ENCODE measurements at regions not wholly inside any gene's neighbourhood (a gene's known extent, or its start where the extent isn't known, plus 50 kb on each side); places are given as distances from the start of the nearest gene placed in this dataset.
A peak's percentile ranks its signal among the peaks of the same experiment; 100 is the strongest.

- CTCF ChIA-PET, result interaction anchor here (1.0 kb wide), 1 partner anchor 28 kb away, joined by 3 read pairs; no protein-coding TSS in a partner anchor
- POLR2A ChIA-PET, result interaction anchor here (0.9 kb wide), 1 partner anchor 19 kb away, joined by 4 read pairs; no protein-coding TSS in a partner anchor
Observed at GRCh38 chr10:111392159-111392558, 315.3 kb downstream of the ADRA2A start.

GRCh38 chr10:111392910-111393309 is 316.1 kb downstream of the ADRA2A start:
- no peak overlapping the region for H3K4me3 ChIP-seq (ENCODE audit: low read depth, low read length)
- POLR2A ChIA-PET, result interaction anchor here (0.9 kb wide), 1 partner anchor 18 kb away, joined by 4 read pairs; no protein-coding TSS in a partner anchor
- DNase-seq (ENCODE audit: low read depth, low spot score), result no peak
- CTCF ChIA-PET, result interaction anchor here (1.0 kb wide), 1 partner anchor 27 kb away, joined by 3 read pairs; no protein-coding TSS in a partner anchor
- TF ChIP-seq, protein P1, sequence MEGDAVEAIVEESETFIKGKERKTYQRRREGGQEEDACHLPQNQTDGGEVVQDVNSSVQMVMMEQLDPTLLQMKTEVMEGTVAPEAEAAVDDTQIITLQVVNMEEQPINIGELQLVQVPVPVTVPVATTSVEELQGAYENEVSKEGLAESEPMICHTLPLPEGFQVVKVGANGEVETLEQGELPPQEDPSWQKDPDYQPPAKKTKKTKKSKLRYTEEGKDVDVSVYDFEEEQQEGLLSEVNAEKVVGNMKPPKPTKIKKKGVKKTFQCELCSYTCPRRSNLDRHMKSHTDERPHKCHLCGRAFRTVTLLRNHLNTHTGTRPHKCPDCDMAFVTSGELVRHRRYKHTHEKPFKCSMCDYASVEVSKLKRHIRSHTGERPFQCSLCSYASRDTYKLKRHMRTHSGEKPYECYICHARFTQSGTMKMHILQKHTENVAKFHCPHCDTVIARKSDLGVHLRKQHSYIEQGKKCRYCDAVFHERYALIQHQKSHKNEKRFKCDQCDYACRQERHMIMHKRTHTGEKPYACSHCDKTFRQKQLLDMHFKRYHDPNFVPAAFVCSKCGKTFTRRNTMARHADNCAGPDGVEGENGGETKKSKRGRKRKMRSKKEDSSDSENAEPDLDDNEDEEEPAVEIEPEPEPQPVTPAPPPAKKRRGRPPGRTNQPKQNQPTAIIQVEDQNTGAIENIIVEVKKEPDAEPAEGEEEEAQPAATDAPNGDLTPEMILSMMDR (IDR thresholded peaks at IDR 0.05; ENCODE audit: insufficient read depth, low read length, missing control alignments), result no peak

More at GRCh38 chr10:111392159-111392558, 315.3 kb downstream of the ADRA2A start:
- TF ChIP-seq, protein P1 (IDR thresholded peaks at IDR 0.05; ENCODE audit: insufficient read depth, low read length, missing control alignments), result no peak
- no peak overlapping the region for H3K4me3 ChIP-seq (ENCODE audit: low read depth, low read length)
- no peak for DNase-seq (ENCODE audit: low read depth, low spot score)

DNA sequence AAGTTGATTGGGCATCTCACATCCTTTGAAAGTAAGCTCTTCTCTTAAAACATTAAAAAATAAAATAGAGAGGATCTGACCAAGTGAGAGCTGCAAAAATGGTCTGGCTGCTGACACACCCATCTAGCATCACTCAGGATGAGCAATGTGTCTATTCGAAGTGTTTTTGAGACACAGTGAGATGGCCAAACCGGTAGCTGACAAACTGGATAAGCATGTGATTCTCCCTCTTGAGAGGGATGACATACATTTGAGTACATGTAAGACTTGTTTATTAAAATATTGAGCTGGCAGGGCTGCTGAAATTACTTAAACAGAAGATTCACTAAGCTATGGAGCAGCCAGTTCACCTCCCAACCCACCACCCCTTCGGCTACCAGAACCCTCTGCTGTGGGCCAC is 333.9 kb downstream of the ADRA2A start:
- TF ChIP-seq, protein P1 (IDR thresholded peaks at IDR 0.05; ENCODE audit: insufficient read depth, low read length, missing control alignments), result no peak
- POLR2A ChIA-PET, result interaction anchor here (0.7 kb wide), 1 partner anchor 18 kb away, joined by 4 read pairs; no protein-coding TSS in a partner anchor

GRCh38 chr10:111425459-111425858 is 348.6 kb downstream of the ADRA2A start:
- no peak overlapping the region for H3K4me3 ChIP-seq (ENCODE audit: low read depth, low read length)
- CTCF ChIA-PET, result no interaction called here
- POLR2A ChIA-PET, result no interaction called here
- TF ChIP-seq, protein P1 (IDR thresholded peaks at IDR 0.05; ENCODE audit: insufficient read depth, low read length, missing control alignments), result no peak
- DNase-seq (ENCODE audit: low read depth, low spot score), result no peak

More for the DNA sequence above, 333.9 kb downstream of the ADRA2A start:
- H3K4me3 ChIP-seq (ENCODE audit: low read depth, low read length), result no peak overlapping the region
- CTCF ChIA-PET, result interaction anchor here (1.0 to 1.2 kb wide), 2 partner anchors 17 to 18 kb away, joined by 3 read pairs; no protein-coding TSS in a partner anchor
- peak; percentile 24 for DNase-seq (ENCODE audit: low read depth, low spot score)

- DNase-seq (ENCODE audit: low read depth, low spot score), result no peak
- TF ChIP-seq, protein P1 (IDR thresholded peaks at IDR 0.05; ENCODE audit: insufficient read depth, low read length, missing control alignments), result no peak
- ChIA-PET POLR2A (no interaction called here), CTCF (interaction anchor here (1.3 kb wide), 1 partner anchor 19 kb away, joined by 3 read pairs; no protein-coding TSS in a partner anchor)
- no peak overlapping the region for H3K4me3 ChIP-seq (ENCODE audit: low read depth, low read length)
Observed at GRCh38 chr10:111429288-111430028, 352.6 kb downstream of the ADRA2A start.

- no peak for DNase-seq (ENCODE audit: low read depth, low spot score)
- POLR2A ChIA-PET, result no interaction called here
- TF ChIP-seq, protein P1 (IDR thresholded peaks at IDR 0.05; ENCODE audit: insufficient read depth, low read length, missing control alignments), result no peak
- CTCF ChIA-PET, result no interaction called here
- no peak overlapping the region for H3K4me3 ChIP-seq (ENCODE audit: low read depth, low read length)
Observed at GRCh38 chr10:111430070-111430469, 353.2 kb downstream of the ADRA2A start.

Measured in AG04449 (cell line).